PFSK-1 (cell line): ENCODE measurements at regions not wholly inside any gene's neighbourhood (a gene's known extent, or its start where the extent isn't known, plus 50 kb on each side); places are given as distances from the start of the nearest gene placed in this dataset.

ENCODE experiments used
- POLR2AphosphoS5 ChIP-seq: IDR thresholded peaks from 2 replicates; pipeline ENCODE4 v1.6.1; 2012; ENCODE audit warnings: low read depth, mild to moderate bottlenecking, control low read depth, low read length, moderate library complexity
- REST ChIP-seq, 2 experiments: IDR thresholded peaks; 2 replicates each; pipeline versions ENCODE4 v1.6.1 to v1.8.0; 2011 to 2012; ENCODE audit warnings: low read depth in 2 of 2, low read length in 2 of 2, control low read depth in 1 of 2, inconsistent platforms in 1 of 2, mild to moderate bottlenecking in 1 of 2, moderate library complexity in 1 of 2; ENCODE audit not compliant: insufficient read depth in 1 of 2
- SIN3A ChIP-seq: IDR thresholded peaks from 2 replicates; pipeline ENCODE4 v1.6.1; 2012; ENCODE audit warnings: mild to moderate bottlenecking, low read length, moderate library complexity, borderline replicate concordance; ENCODE audit not compliant: insufficient read depth
- TAF1 ChIP-seq: IDR thresholded peaks from 2 replicates; pipeline ENCODE4 v1.6.1; 2012; ENCODE audit warnings: low read length, control low read depth, borderline replicate concordance; ENCODE audit not compliant: insufficient read depth

- TF ChIP-seq SIN3A (no peak), POLR2AphosphoS5 (no peak), REST (IDR thresholded peaks at IDR 0.05; ENCODE audit: insufficient read depth in 1 of 2, low read depth in 2 of 2, low read length in 2 of 2) (no peak), TAF1 (no peak)
These were observed 1155.4 kb downstream of the BCL11A start for GRCh38 chr2:59398081-59398480.
